HUES6 (cell line): ENCODE measurements at regions not wholly inside any gene's neighbourhood (a gene's known extent, or its start where the extent isn't known, plus 50 kb on each side); places are given as distances from the start of the nearest gene placed in this dataset.
"Not testable (repeated sequence)": the region's sequence is repeated elsewhere in the genome, so short reads cannot be mapped to it uniquely, and the experiment has no call there.

ENCODE experiments used
- H3K27ac ChIP-seq: 2 replicates; pipeline ENCODE4 v1.7.0; 2013; ENCODE audit warnings: low read depth, mild to moderate bottlenecking, low read length, inconsistent platforms
- H3K27me3 ChIP-seq: 2 replicates; pipeline ENCODE4 v1.6.1; 2013; ENCODE audit warnings: low read length; ENCODE audit not compliant: control insufficient read depth, insufficient read depth
- H3K36me3 ChIP-seq: 2 replicates; pipeline ENCODE4 v1.6.1; 2013; ENCODE audit warnings: low read length; ENCODE audit not compliant: control insufficient read depth, insufficient read depth
- H3K4me1 ChIP-seq: 2 replicates; pipeline ENCODE4 v1.6.1; 2013; ENCODE audit warnings: low read length; ENCODE audit not compliant: control insufficient read depth, insufficient read depth
- H3K4me3 ChIP-seq: 2 replicates; pipeline ENCODE4 v1.5.1; 2013; ENCODE audit warnings: low read depth, low read length
- H3K9ac ChIP-seq: one replicate; pipeline ENCODE4 v1.6.1; 2013; ENCODE audit warnings: mild to moderate bottlenecking, low read length
- H3K9me3 ChIP-seq: 2 replicates; pipeline ENCODE4 v1.6.1; 2013; ENCODE audit warnings: low read depth, low read length; ENCODE audit not compliant: control insufficient read depth, insufficient read depth

DNA sequence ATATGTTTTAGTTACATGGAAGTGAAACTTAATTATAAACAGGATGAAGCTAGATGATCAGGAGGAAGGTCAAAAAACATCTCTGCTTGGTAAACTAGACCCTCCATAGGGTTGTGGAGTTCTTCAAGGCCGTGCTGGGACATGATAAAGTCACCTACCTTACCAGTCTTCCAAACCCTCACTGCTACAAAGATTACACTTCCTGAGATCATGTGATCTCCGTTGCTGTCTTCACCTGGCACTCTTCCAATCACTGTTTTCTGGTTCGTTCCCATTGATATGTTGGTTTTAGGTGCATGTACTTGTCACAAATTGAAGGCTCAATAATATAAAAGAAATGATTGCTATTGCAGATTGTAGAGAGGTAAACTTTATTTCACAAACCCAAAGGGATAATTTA lies 161.5 kb upstream of the MAN1A1 start:
- no peaks in the 10 kb centered on the region for H3K27me3 ChIP-seq
- no peaks in the 10 kb centered on the region for H3K36me3 ChIP-seq
- no peaks in the 10 kb centered on the region for H3K9me3 ChIP-seq
- no peak overlapping the region for H3K27ac ChIP-seq
- no peak overlapping the region for H3K4me3 ChIP-seq
- peaks cover 6% of the 10 kb centered on the region; the same call in 1 of the 2 replicates for H3K4me1 ChIP-seq
- H3K9ac ChIP-seq: no peak overlapping the region

GRCh38 chr6:119510246-119510645 lies 160.7 kb upstream of the MAN1A1 start:
- Histone ChIP-seq H3K27ac (no peak overlapping the region), H3K4me1 (peaks cover 6% of the 10 kb centered on the region; the same call in 1 of the 2 replicates), H3K27me3 (no peaks in the 10 kb centered on the region), H3K9ac (no peak overlapping the region), H3K36me3 (no peaks in the 10 kb centered on the region), H3K4me3 (no peak overlapping the region), H3K9me3 (no peaks in the 10 kb centered on the region)

GRCh38 chr6:119506631-119507174 lies 157.1 kb upstream of the MAN1A1 start:
- no peak overlapping the region for H3K4me3 ChIP-seq
- H3K27me3 ChIP-seq: no peaks in the 10 kb centered on the region
- no peaks in the 10 kb centered on the region for H3K9me3 ChIP-seq
- no peaks in the 10 kb centered on the region for H3K36me3 ChIP-seq
- no peak overlapping the region for H3K9ac ChIP-seq
- no peak overlapping the region for H3K27ac ChIP-seq
- no peaks in the 10 kb centered on the region for H3K4me1 ChIP-seq

- H3K4me1 ChIP-seq: no peaks in the 10 kb centered on the region
- H3K27me3 ChIP-seq: no peaks in the 10 kb centered on the region
- no peak overlapping the region for H3K27ac ChIP-seq
- H3K9me3 ChIP-seq: no peaks in the 10 kb centered on the region
- H3K9ac ChIP-seq: no peak overlapping the region
- no peaks in the 10 kb centered on the region for H3K36me3 ChIP-seq
- H3K4me3 ChIP-seq: no peak overlapping the region
Measured at GRCh38 chr6:119501798-119502483, 152.4 kb upstream of the MAN1A1 start.

DNA sequence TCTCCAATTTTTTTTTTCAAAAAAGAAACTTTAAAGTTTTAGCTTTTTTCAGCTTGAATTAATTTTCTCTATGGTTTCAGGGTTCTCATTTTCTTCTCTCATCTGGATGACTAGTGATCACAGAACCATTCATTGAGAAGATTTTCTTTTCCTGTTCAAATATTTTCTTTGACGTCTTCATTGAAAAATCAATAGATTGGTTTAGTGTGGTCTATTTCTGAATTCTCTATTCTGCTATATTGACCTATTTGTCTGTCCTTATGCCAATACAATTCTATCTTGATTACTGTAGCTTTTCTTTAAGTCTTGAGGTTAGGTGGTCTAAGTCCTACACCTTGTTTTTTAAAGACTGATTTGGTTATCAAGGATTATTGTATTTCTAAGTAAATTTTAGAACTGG lies 150.2 kb upstream of the MAN1A1 start:
- Histone ChIP-seq H3K4me3 (no peak overlapping the region), H3K4me1 (no peaks in the 10 kb centered on the region), H3K9ac (no peak overlapping the region), H3K36me3 (no peaks in the 10 kb centered on the region), H3K27ac (no peak overlapping the region), H3K9me3 (no peaks in the 10 kb centered on the region), H3K27me3 (no peaks in the 10 kb centered on the region)

DNA sequence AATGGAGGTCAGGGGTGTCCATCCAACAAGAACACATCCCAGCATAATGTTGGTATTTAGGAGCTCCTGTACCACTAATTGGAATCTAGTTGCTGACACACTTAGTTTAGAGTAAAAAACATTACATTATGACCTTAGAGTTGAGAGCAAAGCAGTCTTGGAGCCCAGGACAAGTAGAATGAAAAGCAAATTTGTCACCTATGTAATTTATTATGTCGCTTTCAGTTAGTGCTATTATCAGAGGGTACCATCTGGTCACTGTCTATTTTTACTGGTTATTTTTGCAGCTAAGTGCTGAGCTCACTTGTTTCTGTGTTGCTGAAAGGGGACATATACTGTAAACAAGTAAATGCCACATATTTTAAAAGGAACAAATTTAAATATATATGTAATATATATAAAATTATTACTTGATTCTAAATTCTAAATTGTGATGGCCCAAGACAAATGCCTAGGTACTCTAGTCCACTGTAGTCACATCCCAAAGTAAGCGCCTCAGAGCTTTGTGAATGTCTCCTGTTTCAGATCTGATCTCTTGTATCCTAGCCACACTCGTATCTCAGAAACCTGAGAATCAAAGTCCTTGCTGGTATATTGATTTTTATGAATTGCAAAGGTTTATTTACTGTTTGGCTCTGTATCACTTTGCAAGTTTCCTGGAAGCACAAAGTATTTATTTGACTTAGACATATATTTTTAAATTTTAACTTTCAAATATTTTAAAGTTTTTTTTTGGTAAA lies 148.6 kb upstream of the MAN1A1 start:
- H3K27ac ChIP-seq: no peak overlapping the region
- H3K9ac ChIP-seq: no peak overlapping the region
- no peaks in the 10 kb centered on the region for H3K4me1 ChIP-seq

GRCh38 chr6:119495230-119495683 lies 145.7 kb upstream of the MAN1A1 start:
- Histone ChIP-seq H3K9me3 (no peaks in the 10 kb centered on the region), H3K4me1 (no peaks in the 10 kb centered on the region), H3K27me3 (no peaks in the 10 kb centered on the region), H3K4me3 (no peak overlapping the region), H3K27ac (no peak overlapping the region), H3K36me3 (no peaks in the 10 kb centered on the region), H3K9ac (no peak overlapping the region)

More for the DNA sequence above, 148.6 kb upstream of the MAN1A1 start:
- no peak overlapping the region for H3K4me3 ChIP-seq
- no peaks in the 10 kb centered on the region for H3K27me3 ChIP-seq
- no peaks in the 10 kb centered on the region for H3K9me3 ChIP-seq
- no peaks in the 10 kb centered on the region for H3K36me3 ChIP-seq

DNA sequence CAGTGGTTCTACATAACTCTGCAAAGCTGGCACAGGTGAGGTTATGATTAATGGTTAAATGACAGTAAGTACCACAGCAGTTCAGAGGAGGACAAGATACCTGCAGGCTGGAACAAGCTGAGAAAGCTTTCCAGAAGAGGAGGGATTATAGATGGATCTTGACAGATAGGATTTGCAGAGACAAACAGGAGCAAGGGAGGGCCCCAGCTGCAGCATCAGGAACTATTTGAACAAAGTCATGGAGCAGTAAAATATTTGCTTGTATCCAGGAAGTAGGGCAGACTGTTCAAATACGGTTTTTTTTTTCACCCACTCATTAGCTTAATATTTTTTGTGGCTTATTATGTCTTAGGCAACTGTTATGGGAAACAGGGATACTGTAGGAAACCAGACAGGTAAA lies 144.4 kb upstream of the MAN1A1 start:
- no peak overlapping the region for H3K9ac ChIP-seq
- no peak overlapping the region for H3K27ac ChIP-seq
- H3K4me1 ChIP-seq: no peaks in the 10 kb centered on the region
- no peaks in the 10 kb centered on the region for H3K27me3 ChIP-seq
- no peaks in the 10 kb centered on the region for H3K9me3 ChIP-seq
- no peak overlapping the region for H3K4me3 ChIP-seq
- no peaks in the 10 kb centered on the region for H3K36me3 ChIP-seq

GRCh38 chr6:119491112-119491511 lies 141.6 kb upstream of the MAN1A1 start:
- not testable (repeated sequence) for H3K9ac ChIP-seq, H3K9me3 ChIP-seq, H3K27me3 ChIP-seq, H3K27ac ChIP-seq, H3K36me3 ChIP-seq, H3K4me1 ChIP-seq, H3K4me3 ChIP-seq

DNA sequence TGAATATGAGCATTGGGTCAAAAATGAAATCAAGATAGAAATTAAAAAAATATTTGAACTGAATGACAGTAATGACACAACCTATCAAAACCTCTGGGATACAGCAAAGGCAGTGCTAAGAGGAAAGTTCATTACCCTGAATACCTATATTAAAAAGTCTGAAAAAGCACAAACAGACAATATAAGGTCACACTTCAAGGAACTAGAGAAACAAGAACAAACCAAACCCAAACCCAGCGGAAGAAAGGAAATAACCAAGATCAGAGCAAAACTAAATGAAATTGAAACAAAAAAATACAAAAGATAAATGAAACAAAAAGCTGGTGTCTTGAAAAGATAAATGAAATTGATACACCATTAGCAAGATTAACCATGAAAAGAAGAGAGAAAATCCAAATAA lies 140.5 kb upstream of the MAN1A1 start:
- H3K4me3 ChIP-seq, H3K27me3 ChIP-seq, H3K27ac ChIP-seq, H3K9ac ChIP-seq, H3K9me3 ChIP-seq, H3K4me1 ChIP-seq, H3K36me3 ChIP-seq: not testable (repeated sequence)

GRCh38 chr6:119484598-119484997 lies 135.0 kb upstream of the MAN1A1 start:
- Histone ChIP-seq H3K4me1 (no peaks in the 10 kb centered on the region), H3K9ac (no peak overlapping the region), H3K36me3 (no peaks in the 10 kb centered on the region), H3K27me3 (no peaks in the 10 kb centered on the region), H3K9me3 (no peaks in the 10 kb centered on the region), H3K27ac (no peak overlapping the region), H3K4me3 (no peak overlapping the region)
